ENCODE measurements at regions not wholly inside any gene's neighbourhood (a gene's known extent, or its start where the extent isn't known, plus 50 kb on each side); places are given as distances from the start of the nearest gene placed in this dataset.
A peak's percentile ranks its signal among the peaks of the same experiment; 100 is the strongest.
"Not testable (repeated sequence)": the region's sequence is repeated elsewhere in the genome, so short reads cannot be mapped to it uniquely, and the experiment has no call there.

DNA sequence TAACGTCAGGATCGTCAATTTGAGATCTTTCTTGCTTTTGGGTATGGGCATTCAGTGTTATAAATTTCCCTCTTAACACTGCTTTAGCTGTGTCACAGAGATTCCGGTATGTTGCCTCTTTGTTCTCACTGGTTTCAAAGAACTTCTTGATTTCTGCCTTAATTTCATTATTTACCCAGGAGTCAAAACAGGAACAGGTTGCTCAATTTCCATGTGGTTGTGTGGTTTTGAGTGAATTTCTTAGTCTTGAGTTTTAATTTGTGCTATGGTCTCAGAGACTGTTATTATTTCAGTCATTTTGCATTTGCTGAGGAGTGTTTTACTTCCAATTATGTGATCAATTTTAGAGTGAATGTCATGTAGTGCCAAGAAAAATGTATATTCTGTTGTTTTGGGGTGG lies 153.1 kb downstream of the PCDH17 start:
- no peak for DNase-seq

DNA sequence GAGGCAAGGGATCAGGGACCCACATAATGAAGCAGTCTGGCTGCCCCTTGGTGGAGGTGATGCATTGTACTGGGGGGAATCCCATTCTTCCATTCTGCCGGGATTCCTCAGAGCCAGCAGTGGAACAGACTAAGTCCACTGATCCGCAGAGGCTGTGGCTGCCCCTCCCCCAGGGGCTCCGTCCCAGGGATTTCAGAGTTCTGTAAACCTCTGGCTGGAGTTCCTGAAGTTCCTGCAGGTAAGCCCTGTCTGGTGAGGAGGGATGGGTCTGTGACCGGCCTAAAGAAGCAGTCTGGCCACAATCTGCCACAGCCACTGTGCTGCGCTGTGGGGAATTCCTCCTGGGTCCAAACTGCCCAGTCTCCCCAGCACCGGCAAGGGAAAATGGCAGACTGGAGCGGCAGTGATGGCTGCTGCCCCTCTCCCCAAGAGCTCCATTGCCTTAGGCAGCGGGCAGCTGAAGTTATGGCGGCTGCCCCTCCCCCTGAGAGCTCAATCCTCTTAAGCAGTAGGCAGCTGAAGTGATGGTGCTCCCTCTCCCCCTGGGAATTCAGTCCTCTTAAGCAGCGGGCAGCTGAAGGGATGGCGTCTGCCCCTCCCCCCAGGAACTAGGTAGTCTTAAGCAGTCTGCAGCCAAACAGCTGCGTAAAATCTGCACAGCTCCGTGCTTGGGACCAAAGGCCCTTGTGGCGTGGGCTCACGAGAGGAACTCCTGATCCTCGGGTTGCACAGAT lies 155.7 kb downstream of the PCDH17 start:
- DNase-seq: peak; percentile 88 to 97

DNA sequence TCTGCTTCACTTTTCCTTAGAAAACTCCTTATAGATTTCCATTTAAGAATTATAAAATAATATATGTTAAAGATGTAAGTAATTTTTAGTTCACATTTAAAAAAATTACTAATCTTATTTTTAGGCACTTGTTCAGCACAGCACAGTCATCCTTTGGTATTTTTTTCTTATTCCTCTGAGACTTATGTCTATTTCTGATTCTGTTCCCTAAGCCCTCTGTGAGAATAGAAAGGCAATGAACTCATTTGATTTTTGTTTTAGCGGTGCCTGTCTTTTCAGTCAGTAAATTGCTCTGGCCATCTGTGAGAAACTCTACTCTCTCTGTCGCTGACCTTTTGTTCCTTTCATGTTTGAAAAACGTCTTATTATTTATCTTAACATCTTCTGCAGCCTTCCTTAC lies 168.1 kb downstream of the PCDH17 start:
- no peak for DNase-seq

DNA sequence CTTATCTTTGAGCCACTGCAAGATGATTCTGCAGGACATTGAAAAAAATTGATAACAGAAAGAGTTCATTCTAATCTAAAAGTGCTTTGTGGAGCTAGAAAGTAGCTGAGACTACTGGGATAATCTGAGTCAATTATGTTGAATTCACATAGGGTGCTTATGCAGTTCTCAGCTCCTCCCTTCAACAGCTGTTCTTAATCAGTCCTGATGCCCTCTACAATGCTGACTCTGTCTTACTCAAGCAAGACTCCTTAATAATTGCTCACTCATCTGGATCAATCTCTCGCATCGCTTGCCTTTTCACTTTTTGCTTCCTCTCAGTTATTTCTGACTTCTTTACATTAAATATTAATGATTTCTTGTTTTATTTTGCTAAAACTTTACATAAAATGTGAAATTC lies 182.1 kb downstream of the PCDH17 start:
- peak in 1 of 2 experiments; percentile 58 for DNase-seq

DNA sequence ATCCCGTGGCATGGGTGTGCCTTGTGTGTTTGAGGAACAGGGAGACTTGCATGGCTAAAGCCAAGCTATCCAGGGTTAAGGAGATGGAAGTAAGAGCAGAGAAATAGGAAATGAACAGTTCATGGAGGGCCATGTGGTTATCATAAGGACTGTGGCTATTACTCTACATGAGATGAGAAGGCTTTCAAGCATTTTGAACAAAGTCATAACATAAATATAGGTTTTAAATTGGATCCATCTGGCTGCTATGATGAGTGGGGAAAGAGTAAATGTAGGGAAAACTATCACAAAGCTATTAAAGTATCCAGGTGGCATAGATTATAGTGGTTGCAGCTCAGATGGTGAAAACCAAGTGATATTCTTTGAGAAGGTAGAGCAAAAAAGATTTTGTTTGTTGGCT lies 184.1 kb downstream of the PCDH17 start:
- no peak for DNase-seq

DNA sequence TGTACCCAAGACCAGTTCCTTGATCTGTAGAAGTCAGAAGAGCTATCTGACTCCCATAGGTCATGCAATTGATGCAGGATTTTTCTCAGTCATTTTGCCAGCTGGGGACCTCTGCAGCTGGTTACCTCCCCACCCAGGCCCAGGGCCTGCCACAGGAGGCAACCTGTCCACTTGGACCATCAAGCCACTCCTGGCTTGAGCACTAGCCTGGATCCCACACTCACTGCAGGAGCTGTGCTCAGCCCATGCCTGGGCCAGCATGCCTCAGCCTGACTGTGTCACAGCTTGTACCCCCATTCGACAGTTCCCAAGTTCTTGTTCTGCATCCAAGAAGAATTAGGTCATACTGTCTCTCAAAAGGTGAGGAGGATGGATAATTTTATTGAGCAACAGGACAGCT lies 189.4 kb downstream of the PCDH17 start:
- DNase-seq: no peak

DNA sequence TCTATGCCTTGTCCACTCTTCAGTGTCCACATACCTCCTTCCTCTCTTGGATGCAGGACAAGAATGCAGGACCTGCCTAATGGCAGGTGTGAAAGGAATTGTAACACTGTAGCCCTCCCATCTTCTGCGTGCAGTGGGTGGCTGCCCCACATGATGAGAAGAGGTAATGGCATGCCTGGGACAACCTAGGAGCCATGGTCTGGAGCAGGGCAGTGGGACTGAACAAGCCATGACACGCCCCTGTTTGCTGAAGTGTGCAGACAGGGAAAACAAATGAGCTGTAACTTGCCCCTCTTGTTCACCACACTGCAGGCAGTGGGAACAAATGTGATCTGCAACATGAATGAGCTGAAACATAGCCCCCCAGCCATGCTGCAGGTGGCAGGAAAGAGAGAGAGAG lies 192.2 kb downstream of the PCDH17 start:
- DNase-seq: no peak

DNA sequence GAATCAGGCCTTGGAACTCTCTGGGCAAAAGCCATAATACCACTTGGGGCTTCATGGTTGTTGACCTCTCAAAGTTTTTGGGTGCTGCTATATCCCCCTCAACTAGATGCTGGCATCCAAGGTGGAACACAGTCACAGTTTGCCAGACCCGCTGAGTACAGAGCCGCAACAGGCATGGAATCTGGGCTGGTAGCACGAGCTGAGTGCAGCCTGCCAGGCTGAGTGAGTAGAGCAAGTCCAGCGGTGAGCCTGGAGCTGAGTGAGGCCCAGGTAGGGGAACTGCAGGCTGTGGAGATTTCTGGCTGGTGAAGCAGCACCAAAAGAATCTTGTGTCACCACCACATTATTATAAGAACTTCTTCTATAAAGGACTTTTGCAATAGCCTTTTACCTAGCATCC lies 192.6 kb downstream of the PCDH17 start:
- no peak for DNase-seq

DNA sequence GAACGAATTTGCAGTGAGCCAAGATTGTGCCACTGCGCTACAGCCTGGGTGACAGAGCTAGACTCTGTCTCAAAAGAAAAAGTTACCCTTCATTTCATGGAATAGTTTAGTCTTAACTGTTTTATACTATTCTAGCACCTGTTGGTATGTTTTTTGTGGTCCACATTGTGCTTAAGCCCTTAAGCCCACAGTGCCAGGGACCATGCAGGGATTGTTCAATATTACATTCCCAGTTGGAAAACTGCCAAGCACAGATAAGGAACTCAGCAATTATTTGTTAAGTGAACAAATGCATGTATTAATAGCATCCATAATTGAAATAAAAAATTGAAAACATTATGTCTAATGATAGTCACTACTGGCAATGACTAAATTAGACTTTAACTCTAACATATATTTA lies 193.5 kb downstream of the PCDH17 start:
- no peak for DNase-seq

DNA sequence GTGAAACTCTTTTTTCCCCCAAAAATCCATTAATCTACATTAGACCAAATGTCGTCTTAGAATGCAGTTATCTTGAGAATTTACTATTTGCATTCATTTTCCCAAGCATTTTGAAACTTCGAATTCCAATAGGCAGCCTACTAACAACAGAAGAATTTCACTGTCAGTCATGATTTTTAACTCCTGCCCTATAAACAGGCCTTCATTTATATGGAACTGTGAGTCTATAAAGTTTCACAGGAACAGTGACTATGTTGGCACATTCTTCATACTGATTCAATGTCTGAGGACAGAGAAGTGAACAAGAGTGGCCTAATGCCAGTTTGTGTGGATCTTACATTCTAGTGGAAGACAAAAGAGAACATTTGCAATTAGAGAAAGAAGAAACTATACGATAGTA lies 198.0 kb downstream of the PCDH17 start:
- DNase-seq: no peak

DNA sequence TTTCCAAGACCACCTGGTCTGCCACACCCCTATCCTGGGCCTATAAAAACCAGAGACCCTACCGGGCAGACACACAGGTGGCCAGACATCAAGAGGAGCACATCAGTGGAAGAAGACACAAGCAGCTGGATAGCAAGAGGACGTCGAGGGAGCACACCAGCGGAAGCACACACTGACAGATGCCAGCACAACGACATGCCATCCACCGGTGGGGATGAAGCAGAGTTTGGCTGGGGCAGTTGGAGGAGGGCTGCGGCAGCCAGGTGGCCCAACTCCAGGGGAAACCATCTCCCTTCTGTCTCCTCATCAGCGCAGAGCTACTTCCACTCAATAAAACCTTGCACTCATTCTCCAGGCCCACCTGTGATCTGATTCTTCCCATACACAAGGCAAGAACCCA lies 200.6 kb downstream of the PCDH17 start:
- DNase-seq: no peak

DNA sequence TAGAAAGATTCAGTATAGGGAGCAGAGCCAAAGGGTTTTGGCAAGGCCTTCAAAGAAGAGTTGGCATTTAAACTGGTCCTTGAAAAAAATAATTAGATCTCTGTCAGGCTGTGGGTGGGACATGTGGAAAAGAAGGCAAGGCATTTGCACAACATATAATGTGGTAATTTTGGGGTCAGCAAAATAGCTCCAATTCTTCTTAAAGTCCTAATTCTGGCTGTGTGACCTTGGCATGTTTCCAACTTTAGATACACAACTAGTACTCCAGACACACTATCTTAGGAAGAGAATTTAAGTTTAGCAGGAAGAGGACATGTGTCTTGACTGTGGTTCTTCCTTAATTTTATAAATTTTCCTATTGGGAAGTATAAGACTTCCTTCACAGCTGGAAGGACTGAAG lies 206.3 kb downstream of the PCDH17 start:
- DNase-seq: no peak

DNA sequence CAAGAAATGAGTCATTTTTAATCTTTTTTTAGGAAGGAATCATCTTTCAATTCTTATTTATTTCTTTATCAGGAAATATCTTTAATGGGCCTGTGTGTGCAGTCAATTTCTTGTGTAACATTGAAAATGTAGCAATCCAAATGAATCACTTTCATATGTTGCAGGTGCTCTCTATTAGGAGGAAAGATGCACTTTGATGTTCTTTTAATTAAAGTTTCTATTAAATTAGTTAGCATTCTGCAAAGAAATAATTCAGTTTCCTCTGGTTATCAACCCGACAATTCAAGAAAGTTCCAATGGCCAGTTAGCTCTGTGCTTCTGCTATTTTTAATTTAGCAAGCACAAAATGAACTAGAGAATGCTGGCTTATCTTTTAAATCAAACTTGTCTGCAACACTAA lies 212.0 kb downstream of the PCDH17 start:
- DNase-seq: no peak

DNA sequence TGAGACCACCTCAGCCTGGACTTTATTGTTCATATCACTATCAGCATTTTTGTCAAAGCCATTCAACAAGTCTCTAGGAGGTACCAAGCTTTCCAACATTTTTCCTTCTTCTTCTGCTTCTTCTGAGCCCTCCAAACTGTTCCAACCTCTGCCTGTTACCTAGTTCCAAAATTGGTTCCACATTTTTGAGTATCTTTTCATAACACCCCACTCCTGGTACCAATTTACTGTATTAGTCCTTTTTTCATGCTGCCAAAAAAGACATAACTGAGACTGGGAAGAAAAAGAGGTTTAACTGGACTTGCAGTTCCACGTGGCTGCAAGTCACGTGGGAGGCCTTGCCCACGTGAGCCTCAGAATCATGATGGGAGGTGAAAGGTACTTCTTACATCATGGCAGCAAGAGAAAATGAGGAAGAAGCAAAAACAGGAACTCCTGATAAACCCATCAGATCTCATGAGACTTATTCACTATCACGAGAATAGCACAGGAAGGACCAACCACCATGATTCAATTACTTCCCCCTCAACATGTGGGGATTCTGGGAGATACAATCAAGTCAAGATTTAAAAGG lies 215.1 kb downstream of the PCDH17 start:
- DNase-seq: no peak

DNA sequence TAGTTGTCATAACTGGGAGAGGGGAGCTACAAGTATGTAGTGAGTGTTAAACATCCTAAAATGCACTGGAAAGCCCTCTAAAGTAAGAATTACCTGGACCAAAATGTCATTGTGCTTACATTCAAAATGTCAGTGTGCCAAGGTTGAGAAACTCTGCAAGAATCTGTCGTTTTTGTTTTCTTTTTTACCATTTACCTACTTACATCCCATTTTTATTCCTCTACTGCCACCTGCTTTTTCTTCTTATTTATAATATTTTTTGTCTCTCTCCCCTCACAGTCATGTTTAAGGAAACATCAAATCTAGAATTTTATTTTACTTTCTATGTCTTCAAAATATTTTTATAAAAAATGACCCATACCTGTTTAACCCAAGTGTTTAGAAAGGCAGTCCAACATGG lies 226.4 kb downstream of the PCDH17 start:
- DNase-seq: no peak

DNA sequence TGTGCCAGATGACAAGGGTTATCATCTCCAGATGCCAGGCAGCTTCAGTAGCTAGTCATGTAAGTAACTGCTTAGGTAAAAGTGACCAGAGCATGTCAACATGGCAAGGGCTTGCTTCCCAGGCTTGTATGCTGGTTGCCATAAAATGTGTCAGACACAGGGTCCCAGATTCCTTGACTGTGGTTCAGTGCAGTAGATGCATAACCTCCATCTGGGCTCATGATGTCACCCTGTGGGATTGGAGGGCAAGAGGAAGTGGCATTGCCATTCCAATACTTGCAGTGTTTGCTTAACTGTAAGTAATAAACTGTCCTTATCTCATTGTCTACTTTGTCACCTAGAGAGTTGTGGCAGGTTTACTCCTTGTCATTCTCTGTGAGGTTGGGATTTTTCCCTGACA lies 226.8 kb downstream of the PCDH17 start:
- DNase-seq: no peak

DNA sequence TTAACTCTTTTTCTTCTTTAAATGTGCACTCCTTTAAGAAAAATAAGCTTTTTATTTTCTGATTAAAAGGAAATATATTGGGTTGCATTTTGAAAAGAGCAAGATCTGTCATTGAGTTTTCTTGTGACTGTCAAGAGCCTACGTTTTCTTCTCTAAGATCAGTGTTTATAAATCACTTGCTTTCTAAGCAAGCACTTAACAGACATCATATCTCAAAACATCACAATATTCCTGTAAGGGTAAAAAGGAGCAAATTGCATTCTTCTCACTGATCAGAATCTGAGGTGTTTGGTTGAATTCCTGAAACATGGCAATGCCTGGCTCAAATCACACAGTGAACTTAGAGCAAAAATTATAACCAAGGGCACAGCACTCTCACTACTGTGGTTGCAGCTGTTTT lies 231.3 kb downstream of the PCDH17 start:
- no peak for DNase-seq

DNA sequence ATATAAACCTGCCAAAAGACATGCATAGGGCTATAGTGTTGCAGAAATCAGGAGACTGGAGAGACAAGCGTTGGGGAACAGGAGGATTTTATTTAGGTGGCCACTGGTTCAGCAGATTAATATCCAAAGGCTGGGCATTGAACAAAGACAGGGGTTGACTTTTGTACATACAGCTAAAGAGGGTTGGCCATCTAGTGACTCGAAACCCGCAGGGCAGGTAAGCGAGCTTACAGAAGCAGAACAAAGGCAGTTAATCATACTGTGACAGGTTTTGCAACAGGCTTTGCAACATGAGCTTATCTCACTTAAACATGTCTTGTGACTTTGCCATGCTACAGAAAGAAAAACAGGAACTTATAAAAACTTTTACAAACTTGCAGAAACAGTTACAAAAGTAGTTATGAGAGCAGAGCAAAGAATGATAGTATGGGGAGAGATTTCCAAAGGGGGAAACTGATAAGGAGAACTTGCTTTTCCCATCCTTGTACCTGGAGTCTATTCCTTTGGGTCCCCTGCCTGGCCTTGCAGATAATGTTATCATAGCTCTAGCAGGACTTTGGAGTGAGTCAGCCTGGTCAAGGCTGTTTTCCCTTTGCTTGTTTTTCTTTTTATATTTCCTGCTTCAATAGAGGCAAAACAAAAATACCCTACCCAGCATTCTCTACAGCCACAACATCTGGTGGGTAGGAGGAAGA lies 234.2 kb downstream of the PCDH17 start:
- DNase-seq: no peak

DNA sequence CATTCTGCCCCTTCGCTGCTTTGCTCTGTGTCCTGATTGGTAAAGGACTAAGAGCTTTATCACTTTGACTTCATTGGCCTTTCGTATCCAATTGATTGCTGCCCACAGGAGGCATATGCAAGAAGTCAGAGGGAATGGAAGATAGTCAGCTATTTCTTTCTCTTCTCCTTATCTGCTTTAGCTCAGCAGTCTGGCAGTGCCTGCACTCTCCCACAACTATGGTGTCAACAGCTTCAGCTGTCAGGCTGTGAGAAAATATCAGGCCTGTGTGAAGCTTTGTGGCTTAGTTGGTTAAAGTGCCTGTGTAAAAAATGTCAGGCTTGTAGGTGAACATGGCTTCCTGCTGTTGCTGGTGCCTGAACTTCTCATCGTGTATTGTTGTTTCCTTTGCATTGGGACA lies 243.0 kb downstream of the PCDH17 start:
- no peak for DNase-seq

DNA sequence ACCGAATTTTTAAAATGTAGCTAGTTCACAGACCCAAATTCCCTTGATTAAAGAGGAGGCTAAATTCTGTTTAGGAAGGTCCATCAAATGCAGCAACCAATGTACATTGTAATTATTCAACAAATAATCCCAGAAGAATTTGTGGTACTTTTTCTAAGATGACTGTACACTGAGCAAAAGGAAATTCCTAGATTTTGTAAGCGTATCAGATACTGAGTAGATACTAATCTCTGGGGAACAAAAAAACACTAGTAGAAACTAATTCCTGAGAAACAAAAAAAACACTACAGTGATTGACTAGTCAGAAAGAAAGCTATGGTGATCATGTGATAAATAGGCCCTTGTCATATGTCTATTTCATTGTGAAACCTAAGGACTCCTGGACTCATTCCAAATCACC lies 246.1 kb downstream of the PCDH17 start:
- DNase-seq: no peak

DNA sequence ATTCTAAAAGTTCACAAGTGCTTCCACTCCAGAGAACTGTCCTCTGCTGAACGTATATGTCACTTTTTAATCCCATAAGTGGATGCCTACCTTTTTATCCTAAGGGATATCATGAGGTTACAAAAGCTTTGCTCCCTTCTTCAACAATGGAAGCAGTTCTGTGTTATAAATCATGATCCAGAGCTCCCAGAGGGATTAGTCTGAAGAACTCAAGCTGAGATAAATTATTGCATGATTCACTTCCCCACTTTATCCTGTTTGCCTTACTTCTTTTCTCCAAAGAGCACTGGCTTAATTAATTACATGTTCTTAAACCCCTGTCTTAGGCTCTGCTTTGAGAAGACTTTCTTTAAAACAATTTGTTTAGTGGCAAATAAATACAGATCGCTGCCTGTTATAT lies 246.7 kb downstream of the PCDH17 start:
- peak in 1 of 2 experiments; percentile 5 for DNase-seq

DNA sequence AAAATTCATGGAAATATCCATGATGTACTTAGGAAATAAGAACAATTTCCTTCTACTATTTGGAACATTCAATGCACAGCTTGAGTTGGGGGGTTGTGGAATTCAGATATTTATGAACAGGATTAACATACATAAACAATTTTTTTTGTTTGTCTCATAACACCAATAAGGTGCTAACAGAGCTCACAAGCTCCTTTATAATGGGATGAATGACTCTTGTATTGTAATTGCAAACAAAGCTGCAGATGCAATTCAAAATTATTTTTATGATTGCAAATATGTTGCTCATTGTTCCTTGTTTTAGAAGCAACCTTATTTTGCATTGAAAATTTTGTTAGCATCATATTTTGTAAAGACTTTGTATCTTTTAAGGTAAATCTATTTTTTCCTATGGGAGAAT lies 265.7 kb downstream of the PCDH17 start:
- DNase-seq: no peak

DNA sequence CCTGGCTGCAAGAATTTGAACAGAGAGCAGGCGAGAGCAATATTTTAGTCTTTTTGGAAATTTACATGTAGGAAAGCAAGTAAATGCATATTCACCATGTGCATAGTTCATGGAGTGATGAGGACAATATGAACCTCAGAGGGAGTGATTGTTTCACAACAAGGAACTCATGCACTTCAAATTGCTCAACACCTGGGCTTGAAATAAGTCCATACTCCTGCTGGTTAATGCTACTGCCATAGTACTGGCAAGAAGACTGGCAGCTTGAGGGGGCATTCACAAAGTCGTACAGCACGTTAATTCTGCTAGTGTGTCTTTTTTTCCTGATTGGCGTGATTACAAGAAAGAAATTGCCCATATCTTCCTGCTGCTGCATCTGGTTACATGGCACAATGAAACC lies 267.6 kb downstream of the PCDH17 start:
- DNase-seq: no peak

DNA sequence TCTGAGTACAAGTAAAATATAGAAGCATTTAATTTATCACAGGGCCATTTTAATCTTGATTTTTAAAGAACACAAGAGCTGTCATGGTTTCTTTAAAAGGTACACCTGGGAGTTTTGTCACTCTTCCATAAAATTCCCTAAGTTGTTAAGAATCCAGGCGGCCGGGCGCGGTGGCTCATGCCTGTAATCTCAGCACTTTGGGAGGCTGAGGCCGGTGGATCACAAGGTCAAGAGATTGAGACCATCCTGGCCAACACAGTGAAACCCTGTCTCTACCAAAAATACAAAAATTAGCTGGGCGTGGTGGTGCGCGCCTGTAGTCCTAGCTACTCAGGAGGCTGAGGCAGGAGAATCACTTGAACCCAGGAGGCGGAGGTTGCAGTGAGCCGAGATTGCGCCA lies 278.3 kb downstream of the PCDH17 start:
- not testable (repeated sequence) for DNase-seq

DNA sequence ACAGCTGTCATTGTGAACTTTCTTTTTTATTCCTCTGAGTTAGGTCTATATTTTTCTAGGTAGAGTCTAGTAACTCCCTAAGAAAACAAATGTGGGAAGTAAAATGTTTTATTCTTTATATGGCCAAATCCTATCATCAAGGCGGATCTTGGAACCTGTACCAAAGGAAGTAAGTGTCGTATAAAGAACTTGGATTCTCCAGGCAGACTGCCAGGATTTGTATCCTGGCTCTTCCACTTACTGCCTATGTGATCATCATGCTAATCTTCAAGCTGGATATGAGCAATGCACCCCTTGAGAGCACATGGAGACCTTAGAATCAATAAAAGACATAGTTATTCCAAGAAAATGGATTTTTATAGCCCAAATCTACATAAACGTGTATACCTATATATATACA lies 286.5 kb downstream of the PCDH17 start:
- no peak for DNase-seq
